ENCODE measurements at regions not wholly inside any gene's neighbourhood (a gene's known extent, or its start where the extent isn't known, plus 50 kb on each side); places are given as distances from the start of the nearest gene placed in this dataset.

- H3K4me3 ChIP-seq, result no peak overlapping the region
- no peak for DNase-seq
- intact Hi-C loops (cut with DNase I; ENCODE audit: low total_unique reads), result no loop called here
- no peaks in the 10 kb centered on the region for H3K27me3 ChIP-seq
- no peaks in the 10 kb centered on the region for H3K4me1 ChIP-seq
- no peak overlapping the region for H3K27ac ChIP-seq
- TF ChIP-seq POLR2A (IDR thresholded peaks at IDR 0.05) (no peak), POLR2AphosphoS5 (IDR thresholded peaks at IDR 0.05) (no peak), EP300 (IDR thresholded peaks at IDR 0.05) (no peak), CTCF (IDR thresholded peaks at IDR 0.05) (no peak)
- H3K9me3 ChIP-seq, result no peaks in the 10 kb centered on the region
- no peaks in the 10 kb centered on the region for H3K36me3 ChIP-seq
These were observed 513.6 kb downstream of the HTR7 start for GRCh38 chr10:90344226-90344625.

DNA sequence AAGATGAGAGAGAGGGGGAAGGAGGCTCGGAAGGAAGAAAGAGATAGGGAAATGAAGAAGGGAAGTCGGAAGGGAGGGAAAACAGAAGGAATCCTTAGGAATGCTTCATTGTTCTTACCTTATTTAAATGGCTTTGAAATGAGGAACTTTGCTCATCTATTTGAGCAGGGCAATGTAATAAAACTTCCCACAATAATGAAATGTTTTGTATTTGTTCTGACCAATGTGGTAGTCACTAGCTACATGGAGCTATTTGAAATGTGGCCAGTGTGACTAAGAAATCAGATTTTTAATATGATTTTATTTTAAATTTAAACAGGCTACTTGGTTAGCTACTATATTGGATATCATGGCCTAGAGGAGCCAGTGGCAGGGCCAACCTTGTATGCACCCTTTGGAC, 510.6 kb downstream of the HTR7 start:
- no peaks in the 10 kb centered on the region for H3K4me1 ChIP-seq
- no peak overlapping the region for H3K27ac ChIP-seq
- WGBS, 5 donors, result 74 to 83% (median 79%) methylated on average over 2 of the region's 2 CpGs
- no peak for TF ChIP-seq CTCF (IDR thresholded peaks at IDR 0.05)
- no peak for TF ChIP-seq POLR2AphosphoS5 (IDR thresholded peaks at IDR 0.05)
- TF ChIP-seq POLR2A (IDR thresholded peaks at IDR 0.05), result no peak
- TF ChIP-seq EP300 (IDR thresholded peaks at IDR 0.05), result no peak
- H3K9me3 ChIP-seq, result no peaks in the 10 kb centered on the region
- no peak for DNase-seq
- intact Hi-C loops (cut with DNase I; ENCODE audit: low total_unique reads), result no loop called here
- no peaks in the 10 kb centered on the region for H3K27me3 ChIP-seq
- H3K36me3 ChIP-seq, result no peaks in the 10 kb centered on the region
- H3K4me3 ChIP-seq, result no peak overlapping the region

GRCh38 chr10:90350122-90350521, 507.7 kb downstream of the HTR7 start:
- H3K36me3 ChIP-seq, result no peaks in the 10 kb centered on the region
- intact Hi-C loops (cut with DNase I; ENCODE audit: low total_unique reads), result no loop called here
- WGBS, 5 donors, result 92 to 97% (median 95%) methylated on average over 1 of the region's 1 CpG
- no peaks in the 10 kb centered on the region for H3K9me3 ChIP-seq
- DNase-seq, result no peak
- no peak overlapping the region for H3K27ac ChIP-seq
- H3K4me1 ChIP-seq, result no peaks in the 10 kb centered on the region
- no peak for TF ChIP-seq POLR2AphosphoS5 (IDR thresholded peaks at IDR 0.05)
- TF ChIP-seq POLR2A (IDR thresholded peaks at IDR 0.05), result no peak
- TF ChIP-seq EP300 (IDR thresholded peaks at IDR 0.05), result no peak
- no peak for TF ChIP-seq CTCF (IDR thresholded peaks at IDR 0.05)
- no peak overlapping the region for H3K4me3 ChIP-seq
- no peaks in the 10 kb centered on the region for H3K27me3 ChIP-seq

DNA sequence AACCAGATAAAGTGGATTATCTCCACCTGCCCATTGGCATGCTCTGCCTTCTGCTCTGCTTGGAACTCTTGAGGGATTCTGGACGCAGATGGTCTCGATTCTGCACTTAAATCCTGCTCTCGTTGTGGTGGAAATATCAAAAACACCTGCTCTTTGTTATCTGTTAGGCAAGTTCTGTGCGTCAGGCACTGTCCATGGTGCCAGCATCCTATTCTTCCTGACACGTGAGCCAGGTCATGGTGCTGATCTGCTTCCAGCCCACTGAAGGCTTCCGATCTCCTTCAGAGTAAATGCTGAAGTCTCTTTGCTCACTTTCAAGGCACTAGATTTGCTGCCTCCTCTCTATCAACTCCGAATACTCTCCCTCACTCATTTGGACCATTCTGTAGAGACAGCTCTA, 505.6 kb downstream of the HTR7 start:
- WGBS, 5 donors, result 62 to 69% (median 65%) methylated on average over 7 of the region's 7 CpGs
- no peak overlapping the region for H3K4me3 ChIP-seq
- no peak for DNase-seq
- TF ChIP-seq CTCF (IDR thresholded peaks at IDR 0.05), result no peak
- TF ChIP-seq POLR2A (IDR thresholded peaks at IDR 0.05), result no peak
- no peak for TF ChIP-seq EP300 (IDR thresholded peaks at IDR 0.05)
- no peak for TF ChIP-seq POLR2AphosphoS5 (IDR thresholded peaks at IDR 0.05)
- H3K9me3 ChIP-seq, result no peaks in the 10 kb centered on the region
- intact Hi-C loops (cut with DNase I; ENCODE audit: low total_unique reads), result no loop called here
- H3K27ac ChIP-seq, result no peak overlapping the region
- H3K27me3 ChIP-seq, result no peaks in the 10 kb centered on the region
- H3K36me3 ChIP-seq, result no peaks in the 10 kb centered on the region
- H3K4me1 ChIP-seq, result no peaks in the 10 kb centered on the region
